GM10266 (cell line): ENCODE measurements at regions not wholly inside any gene's neighbourhood (a gene's known extent, or its start where the extent isn't known, plus 50 kb on each side); places are given as distances from the start of the nearest gene placed in this dataset.

ENCODE experiments used
- DNase-seq: peaks from one replicate; pipeline ENCODE4 v3.0.0; 2012; ENCODE audit errors: extremely low spot score
- CTCF ChIP-seq: IDR thresholded peaks from 2 replicates; pipeline ENCODE4 v1.5.1; 2012; ENCODE audit warnings: mild to moderate bottlenecking, low read depth; ENCODE audit not compliant: control insufficient read depth, insufficient read depth; ENCODE audit errors: missing control alignments

- TF ChIP-seq CTCF, result no peak
- DNase-seq, result no peak
These were observed 678.8 kb upstream of the KLF4 start for GRCh38 chr9:108168236-108168850.

- no peak for DNase-seq
- no peak for TF ChIP-seq CTCF
These were observed 677.7 kb upstream of the KLF4 start for GRCh38 chr9:108167136-108167900.

- DNase-seq, result no peak
- TF ChIP-seq CTCF, result no peak
These were observed 677.0 kb upstream of the KLF4 start for GRCh38 chr9:108166519-108166918.

GRCh38 chr9:108163321-108164005 is 673.9 kb upstream of the KLF4 start:
- no peak for DNase-seq
- TF ChIP-seq CTCF, result no peak

GRCh38 chr9:108162664-108163063 is 673.1 kb upstream of the KLF4 start:
- DNase-seq, result no peak
- TF ChIP-seq CTCF, result no peak

GRCh38 chr9:108161503-108161902 is 671.9 kb upstream of the KLF4 start:
- DNase-seq, result no peak
- TF ChIP-seq CTCF, result no peak
